Mammary epithelial cell (primary cell): ENCODE measurements at regions not wholly inside any gene's neighbourhood (a gene's known extent, or its start where the extent isn't known, plus 50 kb on each side); places are given as distances from the start of the nearest gene placed in this dataset.

Experiments
- CTCF ChIP-seq, 2 donors: IDR thresholded peaks in 1 of 2; conservative IDR thresholded peaks in 1 of 2; 2 replicates each; pipeline ENCODE4 v1.5.1; 2011 to 2012; ENCODE audit warnings: inconsistent platforms in 2 of 2, low read length in 2 of 2, mild to moderate bottlenecking in 2 of 2, control low read depth in 1 of 2, low read depth in 1 of 2; ENCODE audit not compliant: insufficient read depth in 1 of 2; ENCODE audit errors: extremely low read depth in 1 of 2
- EZH2 ChIP-seq: IDR thresholded peaks from 2 replicates; pipeline ENCODE4 v1.6.1; 2012; ENCODE audit warnings: low read length, inconsistent platforms, borderline replicate concordance

GRCh38 chr11:70678931-70679900 lies 280.9 kb downstream of the CTTN start:
- no peak for TF ChIP-seq CTCF (conservative IDR thresholded peaks at IDR 0.05 in 1 of 2, IDR thresholded peaks at IDR 0.05 in 1 of 2; ENCODE audit: extremely low read depth in 1 of 2, insufficient read depth in 1 of 2, low read depth in 1 of 2, low read length in 2 of 2)
- no peak for TF ChIP-seq EZH2
